MM.1S (cell line): ENCODE measurements at regions not wholly inside any gene's neighbourhood (a gene's known extent, or its start where the extent isn't known, plus 50 kb on each side); places are given as distances from the start of the nearest gene placed in this dataset.

ENCODE experiments used
- EZH2 ChIP-seq: fragments of 300-600 bp; sonication (generic); optimal IDR thresholded peaks from 2 replicates; pipeline ENCODE3; 2017; ENCODE audit warnings: low read depth, mild to moderate bottlenecking, antibody characterized with exemption, low read length, mixed read lengths
- EZH2phosphoT487 ChIP-seq: fragments of 300-600 bp; sonication (generic); IDR thresholded peaks from 2 replicates; pipeline ENCODE4 v1.6.1; 2018; ENCODE audit warnings: antibody characterized with exemption, low read length
- TF ChIP-seq, protein P1 (sequence below): fragments of 300-600 bp; sonication (generic); IDR thresholded peaks from 2 replicates; pipeline ENCODE4 v1.5.1; 2016; ENCODE audit warnings: antibody characterized with exemption, low read length, mixed read lengths

DNA sequence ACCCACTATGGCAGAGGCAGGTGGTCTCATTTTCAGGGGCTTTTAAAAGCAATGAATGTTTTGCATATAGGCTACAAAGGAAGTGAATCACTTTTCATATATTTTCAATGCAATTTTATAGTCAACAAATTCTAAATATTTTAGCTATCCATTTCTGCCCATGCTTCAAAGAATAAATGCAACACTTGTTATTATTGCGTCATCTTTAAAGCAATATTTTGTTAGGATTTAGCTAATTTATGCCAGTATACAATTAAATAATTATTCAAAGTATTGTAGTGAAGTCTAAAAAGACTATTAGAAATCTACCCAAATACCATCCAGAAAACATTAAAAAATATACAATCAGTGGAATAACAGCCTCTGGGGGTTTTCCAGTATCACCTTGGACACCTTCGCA, 509.1 kb upstream of the SPANXN1 start:
- TF ChIP-seq, protein P1, sequence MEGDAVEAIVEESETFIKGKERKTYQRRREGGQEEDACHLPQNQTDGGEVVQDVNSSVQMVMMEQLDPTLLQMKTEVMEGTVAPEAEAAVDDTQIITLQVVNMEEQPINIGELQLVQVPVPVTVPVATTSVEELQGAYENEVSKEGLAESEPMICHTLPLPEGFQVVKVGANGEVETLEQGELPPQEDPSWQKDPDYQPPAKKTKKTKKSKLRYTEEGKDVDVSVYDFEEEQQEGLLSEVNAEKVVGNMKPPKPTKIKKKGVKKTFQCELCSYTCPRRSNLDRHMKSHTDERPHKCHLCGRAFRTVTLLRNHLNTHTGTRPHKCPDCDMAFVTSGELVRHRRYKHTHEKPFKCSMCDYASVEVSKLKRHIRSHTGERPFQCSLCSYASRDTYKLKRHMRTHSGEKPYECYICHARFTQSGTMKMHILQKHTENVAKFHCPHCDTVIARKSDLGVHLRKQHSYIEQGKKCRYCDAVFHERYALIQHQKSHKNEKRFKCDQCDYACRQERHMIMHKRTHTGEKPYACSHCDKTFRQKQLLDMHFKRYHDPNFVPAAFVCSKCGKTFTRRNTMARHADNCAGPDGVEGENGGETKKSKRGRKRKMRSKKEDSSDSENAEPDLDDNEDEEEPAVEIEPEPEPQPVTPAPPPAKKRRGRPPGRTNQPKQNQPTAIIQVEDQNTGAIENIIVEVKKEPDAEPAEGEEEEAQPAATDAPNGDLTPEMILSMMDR = no peak
- TF ChIP-seq EZH2 (no peak), EZH2phosphoT487 (no peak)
